Activated CD8-positive, alpha-beta T cell treated with anti-CD3 and anti-CD28 coated beads for 36 hours (primary cell): ENCODE measurements at regions not wholly inside any gene's neighbourhood (a gene's known extent, or its start where the extent isn't known, plus 50 kb on each side); places are given as distances from the start of the nearest gene placed in this dataset.

ENCODE experiments used
- ATAC-seq: fragments of 200-7000 bp; cut with Tn5 transposase; one replicate; pipeline ENCODE4 v1.10.0; 2021; ENCODE audit warnings: mild to moderate bottlenecking, moderate library complexity
- CTCF ChIA-PET: fragments of 350-600 bp; sonication (Branson Sonifier 250); formaldehyde crosslinking; loops from one replicate; lab custom pipeline; 2021; ENCODE audit warnings: antibody characterized with exemption; lab: Charles Lee
- POLR2A ChIA-PET: fragments of 350-600 bp; sonication (Branson Sonifier 250); formaldehyde crosslinking; loops from one replicate; lab custom pipeline; 2021; ENCODE audit warnings: antibody characterized with exemption; lab: Charles Lee
- DNase-seq: peaks from one replicate; pipeline ENCODE4 v3.0.0-alpha.2; 2020
- H3K27ac Mint-ChIP-seq: one replicate; pipeline ENCODE4 v1.8.0; 2021; ENCODE audit warnings: mild to moderate bottlenecking, mixed read lengths
- H3K27me3 Mint-ChIP-seq: one replicate; pipeline ENCODE4 v1.8.0; 2021; ENCODE audit warnings: mixed read lengths
- H3K36me3 Mint-ChIP-seq: one replicate; pipeline ENCODE4 v1.8.0; 2021; ENCODE audit warnings: low read depth, mixed read lengths
- H3K4me1 Mint-ChIP-seq: one replicate; pipeline ENCODE4 v1.8.0; 2021; ENCODE audit warnings: low read depth, mixed read lengths
- H3K4me3 Mint-ChIP-seq: one replicate; pipeline ENCODE4 v1.8.0; 2021; ENCODE audit warnings: mild to moderate bottlenecking, moderate library complexity, mixed read lengths
- H3K9me3 Mint-ChIP-seq: one replicate; pipeline ENCODE4 v1.8.0; 2021; ENCODE audit warnings: mixed read lengths
- CTCF ChIP-seq: fragments of 200-600 bp; IDR thresholded peaks from one replicate; pipeline ENCODE4 v1.8.0; 2022; ENCODE audit warnings: antibody characterized with exemption, mild to moderate bottlenecking
- intact Hi-C: fragments of 100-400 bp; cut with micrococcal nuclease; formaldehyde crosslinking; loops from one replicate; pipeline ENCODE4 v1.10.0; 2022

GRCh38 chr10:44828508-44829142 is 82.5 kb upstream of the TMEM72 start:
- peaks cover 1% of the 10 kb centered on the region for H3K27me3 Mint-ChIP-seq
- TF ChIP-seq CTCF, result no peak
- DNase-seq, result no peak
- intact Hi-C loops, result no loop called here
- ChIA-PET CTCF (no interaction called here), POLR2A (interaction anchor here (0.6 kb wide), 1 partner anchor 28 kb away, joined by 3 read pairs; no protein-coding TSS in a partner anchor)
- ATAC-seq, result no peak
- H3K36me3 Mint-ChIP-seq, result no peaks in the 10 kb centered on the region
- H3K4me1 Mint-ChIP-seq, result no peaks in the 10 kb centered on the region
- H3K9me3 Mint-ChIP-seq, result no peaks in the 10 kb centered on the region
- H3K4me3 Mint-ChIP-seq, result no peak overlapping the region
- H3K27ac Mint-ChIP-seq, result no peak overlapping the region

GRCh38 chr10:44829426-44829825 is 81.7 kb upstream of the TMEM72 start:
- no peak for DNase-seq

DNA sequence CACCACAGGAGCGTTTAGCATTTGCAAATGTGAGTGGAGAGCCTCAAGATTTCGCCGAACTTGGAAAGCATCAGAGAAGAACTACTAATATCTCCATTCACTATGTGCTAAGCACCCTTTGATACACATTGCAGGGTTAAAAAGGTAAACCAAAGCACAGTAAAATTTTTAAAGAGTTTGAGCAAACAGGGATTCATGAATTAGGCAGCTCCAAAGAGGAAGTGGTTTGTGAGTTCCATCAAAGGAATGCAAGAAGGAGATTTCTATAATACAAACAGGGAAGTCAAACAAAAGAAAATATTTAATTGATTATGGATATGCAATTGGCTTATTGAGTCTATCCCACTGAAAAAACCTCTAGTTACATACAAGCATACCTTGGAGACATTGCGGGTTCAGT is 81.1 kb upstream of the TMEM72 start:
- Mint-ChIP-seq H3K27me3 (peaks cover 1% of the 10 kb centered on the region), H3K9me3 (no peaks in the 10 kb centered on the region), H3K4me3 (no peak overlapping the region), H3K4me1 (no peaks in the 10 kb centered on the region), H3K27ac (no peak overlapping the region), H3K36me3 (no peaks in the 10 kb centered on the region)
- no peak for DNase-seq
- intact Hi-C loops, result no loop called here
- ChIA-PET POLR2A (no interaction called here), CTCF (no interaction called here)
- no peak for ATAC-seq
- TF ChIP-seq CTCF, result no peak

More at GRCh38 chr10:44829426-44829825, 81.7 kb upstream of the TMEM72 start:
- ChIA-PET POLR2A (no interaction called here), CTCF (no interaction called here)
- Mint-ChIP-seq H3K9me3 (no peaks in the 10 kb centered on the region), H3K4me3 (no peak overlapping the region), H3K4me1 (no peaks in the 10 kb centered on the region), H3K27ac (no peak overlapping the region), H3K27me3 (peaks cover 1% of the 10 kb centered on the region), H3K36me3 (no peaks in the 10 kb centered on the region)
- no peak for TF ChIP-seq CTCF
- intact Hi-C loops, result no loop called here
- ATAC-seq, result no peak

DNA sequence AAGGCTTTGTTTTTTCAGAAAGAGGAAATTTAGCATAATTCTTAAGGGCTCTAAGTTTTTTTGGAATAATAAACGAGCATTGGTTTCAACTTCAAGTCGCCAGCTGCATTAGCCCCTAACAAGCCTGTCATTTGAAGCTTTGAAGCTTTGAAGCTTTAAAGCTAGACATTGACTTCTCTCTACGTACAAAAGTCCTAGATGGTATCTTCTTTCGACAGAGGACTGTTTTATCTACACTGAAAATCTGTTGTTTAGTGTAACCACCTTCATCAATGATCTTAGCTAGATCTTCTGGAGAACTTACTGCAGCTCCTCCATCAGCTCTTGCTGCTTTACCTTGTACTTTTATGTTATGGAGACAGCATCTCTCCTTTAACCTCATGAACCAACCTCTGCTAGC is 79.6 kb upstream of the TMEM72 start:
- POLR2A ChIA-PET, result no interaction called here
- H3K27ac Mint-ChIP-seq, result no peak overlapping the region
- CTCF ChIA-PET, result interaction anchor here (1.2 kb wide), 1 partner anchor 27 kb away, joined by 4 read pairs; no protein-coding TSS in a partner anchor

More for the DNA sequence above, 79.6 kb upstream of the TMEM72 start:
- ATAC-seq (no peak), DNase-seq (no peak)
- no peaks in the 10 kb centered on the region for H3K9me3 Mint-ChIP-seq
- no peaks in the 10 kb centered on the region for H3K36me3 Mint-ChIP-seq
- intact Hi-C loops, result no loop called here
- H3K4me1 Mint-ChIP-seq, result no peaks in the 10 kb centered on the region
- no peak overlapping the region for H3K4me3 Mint-ChIP-seq
- no peak for TF ChIP-seq CTCF
- peaks cover 1% of the 10 kb centered on the region for H3K27me3 Mint-ChIP-seq
